ENCODE measurements at regions not wholly inside any gene's neighbourhood (a gene's known extent, or its start where the extent isn't known, plus 50 kb on each side); places are given as distances from the start of the nearest gene placed in this dataset.

DNA sequence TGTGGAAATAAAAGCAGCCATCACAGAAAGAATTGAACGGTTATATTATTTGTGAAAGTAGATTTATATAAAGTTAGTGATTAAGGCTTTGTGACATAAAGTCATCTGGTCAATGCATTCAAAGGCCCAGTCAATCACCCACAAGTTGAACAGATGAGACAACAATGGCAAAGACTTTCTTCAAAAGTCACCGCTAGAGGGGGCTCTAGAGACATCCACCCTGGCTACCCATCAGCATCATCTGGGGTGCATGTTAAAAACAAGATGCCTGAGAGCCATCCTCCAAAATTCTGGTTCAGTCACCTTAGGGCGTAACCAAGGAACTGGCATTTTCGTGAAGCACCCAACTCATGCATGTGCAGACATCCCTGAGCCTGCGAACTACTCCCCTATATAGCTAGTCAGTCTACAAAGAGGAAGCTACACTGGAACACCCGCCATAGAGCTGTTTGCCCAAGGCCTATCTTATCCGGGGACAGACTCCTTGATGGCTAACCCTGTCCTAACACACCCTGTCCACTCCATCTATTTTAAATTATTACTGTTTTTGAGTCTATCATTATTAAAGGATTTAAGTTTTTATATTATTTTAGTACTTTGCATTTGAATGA lies 970.5 kb downstream of the UQCRFS1 start:
- no peak for DNase-seq
- intact Hi-C loops (cut with DNase I), result no loop called here
- H3K9me3 ChIP-seq, result no peaks in the 10 kb centered on the region

DNA sequence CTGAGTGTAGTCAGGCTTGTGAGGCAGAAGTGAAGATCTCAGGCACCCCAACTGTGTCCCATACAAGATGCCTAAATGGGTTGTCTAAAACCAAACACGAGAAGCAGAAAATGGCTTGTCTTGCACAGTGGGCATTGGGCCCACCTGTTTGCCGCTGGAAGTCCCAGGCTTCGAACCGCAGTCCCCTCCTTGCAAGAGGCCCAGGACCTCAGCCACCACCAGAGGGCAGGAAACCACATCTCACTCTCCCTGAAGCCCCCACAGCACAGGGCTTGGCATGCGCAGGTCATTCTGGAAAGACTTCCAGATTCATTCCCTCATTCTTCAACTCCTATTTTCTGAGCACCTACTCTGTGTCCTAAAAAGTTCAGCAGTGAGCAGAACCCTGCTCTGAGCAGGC lies 973.7 kb downstream of the UQCRFS1 start:
- H3K4me3 ChIP-seq, result no peak overlapping the region
- no peak for TF ChIP-seq EP300 (IDR thresholded peaks at IDR 0.05)
- no peak for TF ChIP-seq POLR2A (IDR thresholded peaks at IDR 0.05)
- TF ChIP-seq, protein P1, sequence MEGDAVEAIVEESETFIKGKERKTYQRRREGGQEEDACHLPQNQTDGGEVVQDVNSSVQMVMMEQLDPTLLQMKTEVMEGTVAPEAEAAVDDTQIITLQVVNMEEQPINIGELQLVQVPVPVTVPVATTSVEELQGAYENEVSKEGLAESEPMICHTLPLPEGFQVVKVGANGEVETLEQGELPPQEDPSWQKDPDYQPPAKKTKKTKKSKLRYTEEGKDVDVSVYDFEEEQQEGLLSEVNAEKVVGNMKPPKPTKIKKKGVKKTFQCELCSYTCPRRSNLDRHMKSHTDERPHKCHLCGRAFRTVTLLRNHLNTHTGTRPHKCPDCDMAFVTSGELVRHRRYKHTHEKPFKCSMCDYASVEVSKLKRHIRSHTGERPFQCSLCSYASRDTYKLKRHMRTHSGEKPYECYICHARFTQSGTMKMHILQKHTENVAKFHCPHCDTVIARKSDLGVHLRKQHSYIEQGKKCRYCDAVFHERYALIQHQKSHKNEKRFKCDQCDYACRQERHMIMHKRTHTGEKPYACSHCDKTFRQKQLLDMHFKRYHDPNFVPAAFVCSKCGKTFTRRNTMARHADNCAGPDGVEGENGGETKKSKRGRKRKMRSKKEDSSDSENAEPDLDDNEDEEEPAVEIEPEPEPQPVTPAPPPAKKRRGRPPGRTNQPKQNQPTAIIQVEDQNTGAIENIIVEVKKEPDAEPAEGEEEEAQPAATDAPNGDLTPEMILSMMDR (IDR thresholded peaks at IDR 0.05), result no peak
- no peaks in the 10 kb centered on the region for H3K9me3 ChIP-seq
- WGBS, 3 donors, result 52 to 64% (median 57%) methylated on average over 5 of the region's 5 CpGs
- H3K36me3 ChIP-seq, result no peaks in the 10 kb centered on the region
- no peak overlapping the region for H3K27ac ChIP-seq
- no peaks in the 10 kb centered on the region for H3K4me1 ChIP-seq (ENCODE audit: insufficient read depth)
- no peaks in the 10 kb centered on the region for H3K27me3 ChIP-seq
- DNase-seq, result no peak
- intact Hi-C loops (cut with DNase I), result no loop called here

More for the DNA sequence above, 970.5 kb downstream of the UQCRFS1 start:
- Histone ChIP-seq H3K36me3 (no peaks in the 10 kb centered on the region), H3K27me3 (no peaks in the 10 kb centered on the region), H3K4me1 (ENCODE audit: insufficient read depth) (no peaks in the 10 kb centered on the region), H3K4me3 (no peak overlapping the region), H3K27ac (no peak overlapping the region)
- TF ChIP-seq POLR2A (IDR thresholded peaks at IDR 0.05), result no peak
- TF ChIP-seq EP300 (IDR thresholded peaks at IDR 0.05), result no peak
- TF ChIP-seq, protein P1 (IDR thresholded peaks at IDR 0.05), result no peak
- 55 to 67% (median 64%) methylated on average over 7 of the region's 7 CpGs for WGBS, 3 donors

- no peak for DNase-seq
- no peaks in the 10 kb centered on the region for H3K4me1 ChIP-seq (ENCODE audit: insufficient read depth)
- H3K36me3 ChIP-seq, result no peaks in the 10 kb centered on the region
- H3K27ac ChIP-seq, result no peak overlapping the region
- H3K27me3 ChIP-seq, result no peaks in the 10 kb centered on the region
- no peak overlapping the region for H3K4me3 ChIP-seq
- TF ChIP-seq POLR2A (IDR thresholded peaks at IDR 0.05), result no peak
- TF ChIP-seq, protein P1 (IDR thresholded peaks at IDR 0.05), result no peak
- no peak for TF ChIP-seq EP300 (IDR thresholded peaks at IDR 0.05)
- H3K9me3 ChIP-seq, result no peaks in the 10 kb centered on the region
- intact Hi-C loops (cut with DNase I), result loop anchor here in 1 of 4 donors (1.0 kb wide), 1 partner anchor 15 kb away; no protein-coding TSS in a partner anchor
These were observed 974.6 kb downstream of the UQCRFS1 start for GRCh38 chr19:28238270-28238820.

DNA sequence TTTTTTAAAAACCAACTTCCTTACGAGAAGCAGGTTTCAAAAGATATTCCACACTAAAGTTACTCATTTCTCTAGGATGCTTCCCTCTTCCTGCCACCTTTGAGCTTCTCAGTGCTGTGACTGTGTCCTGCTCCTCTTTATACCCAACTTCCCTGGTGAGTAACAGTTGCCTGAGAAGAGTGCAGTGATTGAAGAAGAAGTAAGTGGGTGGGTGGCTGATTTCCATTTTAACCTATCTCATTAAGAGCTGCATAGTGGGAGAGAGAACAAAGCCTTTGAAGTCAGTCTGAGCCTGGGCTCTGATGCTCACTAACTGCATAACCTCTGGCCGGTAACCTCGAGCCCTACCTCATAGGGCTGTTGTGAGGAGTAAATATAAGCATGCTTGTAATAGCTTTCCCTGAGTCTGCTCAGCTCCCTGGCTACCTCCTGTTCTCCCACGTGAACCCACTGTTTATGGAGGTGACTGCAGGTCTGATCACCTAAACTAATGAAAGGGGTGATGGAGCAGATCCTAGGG lies 977.3 kb downstream of the UQCRFS1 start:
- no peaks in the 10 kb centered on the region for H3K4me1 ChIP-seq (ENCODE audit: insufficient read depth)
- no peak overlapping the region for H3K27ac ChIP-seq
- H3K36me3 ChIP-seq, result no peaks in the 10 kb centered on the region
- H3K4me3 ChIP-seq, result no peak overlapping the region
- H3K9me3 ChIP-seq, result no peaks in the 10 kb centered on the region
- intact Hi-C loops (cut with DNase I), result no loop called here
- H3K27me3 ChIP-seq, result no peaks in the 10 kb centered on the region
- TF ChIP-seq EP300 (IDR thresholded peaks at IDR 0.05), result no peak
- TF ChIP-seq, protein P1 (IDR thresholded peaks at IDR 0.05), result no peak
- no peak for TF ChIP-seq POLR2A (IDR thresholded peaks at IDR 0.05)
- DNase-seq, result no peak
- 29 to 41% (median 36%) methylated on average over 4 of the region's 4 CpGs for WGBS, 3 donors
